HG02798 (cell line): ENCODE measurements at regions not wholly inside any gene's neighbourhood (a gene's known extent, or its start where the extent isn't known, plus 50 kb on each side); places are given as distances from the start of the nearest gene placed in this dataset.

Experiments
- ATAC-seq: cut with Tn5 transposase; IDR thresholded peaks from one replicate; pipeline ENCODE4 v1.9.1; 2021; ENCODE audit warnings: mild to moderate bottlenecking; ENCODE audit not compliant: unreplicated experiment, poor library complexity

- no peak for ATAC-seq
Observed at GRCh38 chr15:95446854-95447253, 883.6 kb upstream of the NR2F2 start.

- no peak for ATAC-seq
Observed at GRCh38 chr15:95447486-95447885, 883.0 kb upstream of the NR2F2 start.

GRCh38 chr15:95448531-95449229 lies 881.8 kb upstream of the NR2F2 start:
- ATAC-seq = no peak

- ATAC-seq = no peak
Observed at GRCh38 chr15:95449230-95449628, 881.3 kb upstream of the NR2F2 start.

GRCh38 chr15:95450413-95450812 lies 880.1 kb upstream of the NR2F2 start:
- no peak for ATAC-seq

- no peak for ATAC-seq
Observed at GRCh38 chr15:95451938-95452337, 878.6 kb upstream of the NR2F2 start.

DNA sequence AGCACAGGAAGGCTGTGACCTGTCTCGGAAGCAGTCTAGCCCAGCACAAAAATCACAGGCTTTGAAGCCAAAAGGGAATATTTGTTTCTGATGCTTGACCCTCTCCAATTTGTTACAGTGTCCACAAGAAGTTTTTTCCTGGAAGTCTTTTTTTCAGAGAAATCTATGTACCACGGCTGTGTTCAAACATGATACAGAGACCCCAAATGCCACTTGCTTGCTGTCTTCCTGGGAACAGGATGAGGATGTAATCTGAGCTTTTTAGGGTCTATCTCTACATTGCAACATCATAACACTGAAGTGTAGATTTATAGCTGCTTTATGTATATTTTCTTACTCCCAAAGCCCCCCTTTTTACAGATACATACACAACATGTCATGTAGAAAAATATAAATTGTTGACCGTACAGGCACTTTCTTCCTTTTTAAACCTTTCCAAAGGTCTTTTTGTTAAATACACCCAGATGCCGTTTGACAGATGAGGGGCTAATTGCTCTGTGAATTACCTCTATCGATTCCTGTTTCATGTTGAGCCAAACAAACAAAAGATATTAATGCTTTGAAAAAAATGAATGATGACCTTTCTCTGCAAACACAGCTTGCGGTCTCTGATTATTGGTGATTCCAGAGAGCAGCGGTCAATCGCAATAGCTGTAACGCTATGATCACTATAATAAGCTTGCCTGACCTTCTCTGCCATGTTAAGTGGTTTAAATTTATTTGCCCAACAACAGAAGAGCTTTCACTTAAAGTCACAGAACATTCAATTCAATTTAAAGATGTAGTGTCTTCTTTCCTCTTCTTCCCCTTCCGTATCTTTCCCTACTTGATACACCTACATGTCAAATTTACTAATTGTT lies 875.9 kb upstream of the NR2F2 start:
- ATAC-seq = no peak

DNA sequence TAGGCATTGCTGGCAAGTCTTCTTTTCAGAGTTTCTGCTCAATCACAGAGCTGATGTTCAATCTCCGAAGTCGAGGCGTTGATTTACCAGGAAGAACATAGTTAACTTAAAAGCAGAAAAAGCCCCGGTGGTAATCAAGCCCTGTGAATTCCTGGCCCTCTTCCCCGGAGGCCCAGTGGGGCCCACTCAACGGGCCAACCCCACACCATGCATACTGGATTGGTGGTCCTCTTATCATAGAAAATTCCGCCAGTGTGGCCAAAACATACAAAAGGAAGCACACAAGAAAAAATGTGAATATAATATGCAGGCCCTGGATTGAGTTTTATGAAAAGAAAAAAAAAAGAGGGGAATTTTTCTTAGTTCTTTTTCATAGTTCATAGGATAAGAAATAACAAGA lies 873.0 kb upstream of the NR2F2 start:
- no peak for ATAC-seq

GRCh38 chr15:95458721-95459120 lies 871.8 kb upstream of the NR2F2 start:
- no peak for ATAC-seq

DNA sequence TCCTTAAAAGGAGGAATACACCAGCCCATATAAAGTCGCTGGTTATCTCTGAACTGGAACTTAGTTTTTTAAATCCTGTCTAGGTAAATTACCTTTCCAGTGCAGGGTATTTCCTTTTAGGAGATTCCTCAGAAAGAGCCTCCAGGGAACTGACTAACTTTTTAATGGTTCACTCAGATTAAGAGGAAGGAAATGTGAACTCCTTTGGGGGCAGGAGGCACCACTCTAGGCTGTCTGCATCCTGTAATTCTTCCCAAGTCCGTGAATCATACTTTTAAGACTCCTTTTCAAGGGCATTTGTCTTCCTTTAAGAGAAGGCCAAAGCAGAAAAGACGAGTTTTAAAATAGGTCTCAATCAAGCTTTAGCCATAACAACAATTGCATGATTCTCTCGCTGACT lies 871.2 kb upstream of the NR2F2 start:
- no peak for ATAC-seq

DNA sequence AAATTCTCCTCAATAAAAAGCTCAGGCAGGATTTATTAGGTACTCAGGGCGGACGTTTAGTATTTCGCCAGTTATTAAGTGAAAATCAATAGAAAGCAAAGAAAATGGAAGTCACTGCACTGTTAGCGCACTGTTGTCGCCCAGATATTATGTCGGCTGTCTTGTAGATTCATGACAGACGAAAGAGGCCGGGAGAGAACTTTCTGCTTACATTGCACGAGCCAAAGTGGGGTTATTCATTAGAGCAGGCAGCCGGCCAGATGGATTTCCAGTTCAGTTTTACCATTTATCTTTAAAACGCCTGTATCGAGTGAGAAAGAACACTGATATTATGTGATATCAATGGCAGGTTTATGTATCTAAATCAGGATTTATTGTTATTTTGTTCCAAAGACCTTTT lies 866.0 kb upstream of the NR2F2 start:
- no peak for ATAC-seq

GRCh38 chr15:95468820-95469219 lies 861.7 kb upstream of the NR2F2 start:
- no peak for ATAC-seq

- no peak for ATAC-seq
Observed at GRCh38 chr15:95469496-95470000, 861.0 kb upstream of the NR2F2 start.

DNA sequence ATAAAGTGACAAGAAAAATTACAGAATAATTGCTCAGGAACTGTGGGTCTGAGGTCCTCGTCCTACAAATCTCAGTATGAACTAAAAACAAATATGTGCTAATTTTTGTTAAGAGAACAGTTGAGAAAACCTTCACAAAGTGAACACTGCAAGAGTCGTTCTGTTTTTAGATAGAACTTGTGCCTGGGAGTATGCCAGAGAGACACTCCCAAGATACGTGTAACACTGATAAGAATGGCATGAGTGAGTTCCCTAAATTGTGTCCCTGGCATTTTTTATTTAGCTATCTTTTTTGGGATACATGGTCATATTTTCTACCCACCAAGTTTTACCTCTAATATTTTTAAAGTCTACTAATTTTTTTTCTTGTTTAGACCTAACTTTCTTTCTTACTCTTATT lies 860.0 kb upstream of the NR2F2 start:
- no peak for ATAC-seq

GRCh38 chr15:95470997-95471689 lies 859.4 kb upstream of the NR2F2 start:
- ATAC-seq = no peak

DNA sequence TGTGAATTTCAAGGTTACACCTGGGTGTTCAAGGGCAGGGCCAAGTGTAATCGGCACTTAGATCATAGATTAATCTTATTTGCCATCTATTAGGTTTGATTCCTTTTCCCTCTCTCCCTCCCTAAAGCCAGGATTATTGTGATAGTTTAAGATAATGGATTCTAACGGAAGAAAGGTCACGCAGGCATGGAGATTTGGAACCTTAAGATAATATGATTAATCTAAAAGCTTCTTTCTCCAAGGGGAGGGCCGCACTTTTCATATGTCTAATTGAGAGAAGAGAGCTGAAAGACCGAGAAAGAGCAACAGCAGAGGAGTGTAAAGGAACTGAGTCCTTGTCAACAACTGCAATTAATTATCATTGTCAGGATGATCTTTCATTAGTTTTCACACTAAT lies 858.8 kb upstream of the NR2F2 start:
- ATAC-seq = no peak

- no peak for ATAC-seq
Observed at GRCh38 chr15:95475067-95475466, 855.4 kb upstream of the NR2F2 start.

- no peak for ATAC-seq
Observed at GRCh38 chr15:95479308-95479707, 851.2 kb upstream of the NR2F2 start.

GRCh38 chr15:95485367-95485766 lies 845.1 kb upstream of the NR2F2 start:
- no peak for ATAC-seq

- no peak for ATAC-seq
Observed at GRCh38 chr15:95486224-95486623, 844.3 kb upstream of the NR2F2 start.

DNA sequence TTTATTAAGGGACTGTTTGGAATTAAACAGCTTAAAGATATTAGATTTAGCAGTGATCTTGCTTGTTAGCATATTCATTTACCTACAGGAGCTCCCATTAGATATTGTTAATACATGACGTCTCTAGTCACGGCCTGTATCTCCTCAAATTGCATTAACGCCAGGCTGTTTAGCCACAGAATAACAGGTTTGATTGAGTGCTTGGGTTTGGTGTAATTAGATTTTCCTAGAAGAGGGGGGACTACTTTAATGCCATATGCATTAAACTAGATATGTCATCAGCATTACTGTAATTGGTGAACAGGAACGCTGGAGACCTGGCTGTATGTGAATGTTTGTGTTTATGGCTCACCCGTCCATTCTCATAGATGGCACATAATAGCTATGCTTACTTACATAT lies 841.4 kb upstream of the NR2F2 start:
- ATAC-seq = no peak
